Caco-2 (cell line): ENCODE measurements at regions not wholly inside any gene's neighbourhood (a gene's known extent, or its start where the extent isn't known, plus 50 kb on each side); places are given as distances from the start of the nearest gene placed in this dataset.

Source experiments
- BruUV-seq: library from RNA; stranded (reverse); fragments of 400-500 nt; replicated peaks from 2 replicates; lab custom pipeline; 2021; lab: Mats Ljungman, UMichigan
- CTCF ChIA-PET: fragments of 300-600 bp; sonication (Branson Sonifier 250); formaldehyde crosslinking; loops from one replicate; lab custom pipeline; 2022; ENCODE audit warnings: antibody characterized with exemption; lab: Charles Lee
- POLR2A ChIA-PET: fragments of 300-600 bp; sonication (Branson Sonifier 250); formaldehyde crosslinking; loops from one replicate; lab custom pipeline; 2022; ENCODE audit warnings: antibody characterized with exemption; lab: Charles Lee
- DNase-seq, 2 experiments: peaks; one replicate each; pipeline versions ENCODE4 v3.0.0 to v3.0.0-alpha.2; 2020 to 2022
- H3K27me3 ChIP-seq: replicated peaks from 2 replicates; pipeline ENCODE4 v1.6.0; 2011; ENCODE audit warnings: low read length; ENCODE audit not compliant: control insufficient read depth, insufficient read depth
- H3K36me3 ChIP-seq: 2 replicates; pipeline ENCODE4 v1.5.1; 2011; ENCODE audit warnings: low read length; ENCODE audit not compliant: control insufficient read depth, insufficient read depth
- H3K4me1 ChIP-seq: fragments of 250-450 bp; sonication (Bioruptor Pico); 2 replicates; pipeline ENCODE4 v1.5.1; 2020; ENCODE audit warnings: mild to moderate bottlenecking
- H3K4me3 ChIP-seq: 2 replicates; pipeline ENCODE4 v1.5.1; 2011; ENCODE audit warnings: low read depth, mild to moderate bottlenecking, control low read depth, low read length
- H3K9me3 ChIP-seq: fragments of 250-450 bp; sonication (Bioruptor Pico); 2 replicates; pipeline ENCODE4 v1.5.1; 2020; ENCODE audit warnings: mild to moderate bottlenecking, moderate library complexity
- H3K27ac Mint-ChIP-seq: one replicate; pipeline ENCODE4 v1.8.0; 2022; ENCODE audit warnings: mixed read lengths; ENCODE audit not compliant: unreplicated experiment
- H3K27me3 Mint-ChIP-seq: one replicate; pipeline ENCODE4 v1.8.0; 2022; ENCODE audit warnings: mixed read lengths; ENCODE audit not compliant: insufficient read depth, unreplicated experiment
- H3K36me3 Mint-ChIP-seq: one replicate; pipeline ENCODE4 v1.8.0; 2022; ENCODE audit warnings: mild to moderate bottlenecking, mixed read lengths; ENCODE audit not compliant: insufficient read depth, unreplicated experiment
- H3K4me1 Mint-ChIP-seq: one replicate; pipeline ENCODE4 v1.8.0; 2022; ENCODE audit warnings: low read depth, mixed read lengths; ENCODE audit not compliant: unreplicated experiment
- H3K4me3 Mint-ChIP-seq: one replicate; pipeline ENCODE4 v1.8.0; 2022; ENCODE audit warnings: mild to moderate bottlenecking, moderate library complexity, mixed read lengths; ENCODE audit not compliant: unreplicated experiment
- H3K9me3 Mint-ChIP-seq: one replicate; pipeline ENCODE4 v1.8.0; 2022; ENCODE audit warnings: mixed read lengths; ENCODE audit not compliant: unreplicated experiment
- intact Hi-C: fragments of 100-400 bp; cut with micrococcal nuclease; formaldehyde crosslinking; loops from one replicate; pipeline ENCODE4 v1.10.0; 2022; ENCODE audit not compliant: unreplicated experiment
- TF ChIP-seq, protein P1 (sequence below), 2 experiments: fragments of 200-600 bp in 1 of 2; IDR thresholded peaks; 1 replicate in 1 of 2; 2 replicates in 1 of 2; pipeline versions ENCODE4 v1.5.1 to v1.8.0; 2011 to 2022; ENCODE audit warnings: antibody characterized with exemption in 1 of 2, control low read depth in 1 of 2, inconsistent platforms in 1 of 2, low read depth in 1 of 2, low read length in 1 of 2, mild to moderate bottlenecking in 1 of 2, moderate library complexity in 1 of 2; ENCODE audit not compliant: insufficient read depth in 1 of 2, severe bottlenecking in 1 of 2, unreplicated experiment in 1 of 2

- no peak overlapping the region for H3K4me3 Mint-ChIP-seq
- H3K27me3 Mint-ChIP-seq: no peaks in the 10 kb centered on the region
- H3K36me3 Mint-ChIP-seq: no peaks in the 10 kb centered on the region
- H3K27me3 ChIP-seq: no peaks in the 10 kb centered on the region
- no peaks in the 10 kb centered on the region for H3K36me3 ChIP-seq
- H3K27ac Mint-ChIP-seq: no peak overlapping the region
- H3K4me1 Mint-ChIP-seq: peaks cover 6% of the 10 kb centered on the region
- ChIA-PET CTCF (no interaction called here), POLR2A (no interaction called here)
- no peak overlapping the region for H3K4me3 ChIP-seq
- H3K9me3 Mint-ChIP-seq: no peaks in the 10 kb centered on the region
- DNase-seq: no peak
- intact Hi-C loops: no loop called here
- H3K9me3 ChIP-seq: no peaks in the 10 kb centered on the region
- TF ChIP-seq, protein P1, sequence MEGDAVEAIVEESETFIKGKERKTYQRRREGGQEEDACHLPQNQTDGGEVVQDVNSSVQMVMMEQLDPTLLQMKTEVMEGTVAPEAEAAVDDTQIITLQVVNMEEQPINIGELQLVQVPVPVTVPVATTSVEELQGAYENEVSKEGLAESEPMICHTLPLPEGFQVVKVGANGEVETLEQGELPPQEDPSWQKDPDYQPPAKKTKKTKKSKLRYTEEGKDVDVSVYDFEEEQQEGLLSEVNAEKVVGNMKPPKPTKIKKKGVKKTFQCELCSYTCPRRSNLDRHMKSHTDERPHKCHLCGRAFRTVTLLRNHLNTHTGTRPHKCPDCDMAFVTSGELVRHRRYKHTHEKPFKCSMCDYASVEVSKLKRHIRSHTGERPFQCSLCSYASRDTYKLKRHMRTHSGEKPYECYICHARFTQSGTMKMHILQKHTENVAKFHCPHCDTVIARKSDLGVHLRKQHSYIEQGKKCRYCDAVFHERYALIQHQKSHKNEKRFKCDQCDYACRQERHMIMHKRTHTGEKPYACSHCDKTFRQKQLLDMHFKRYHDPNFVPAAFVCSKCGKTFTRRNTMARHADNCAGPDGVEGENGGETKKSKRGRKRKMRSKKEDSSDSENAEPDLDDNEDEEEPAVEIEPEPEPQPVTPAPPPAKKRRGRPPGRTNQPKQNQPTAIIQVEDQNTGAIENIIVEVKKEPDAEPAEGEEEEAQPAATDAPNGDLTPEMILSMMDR (IDR thresholded peaks at IDR 0.05; ENCODE audit: insufficient read depth in 1 of 2, low read depth in 1 of 2, low read length in 1 of 2, severe bottlenecking in 1 of 2, unreplicated experiment in 1 of 2): no peak
- H3K4me1 ChIP-seq: peaks cover 8% of the 10 kb centered on the region
- no TSS peak for BruUV-seq
Observed at GRCh38 chr17:70017941-70018340, 57.1 kb upstream of the KCNJ16 start.

DNA sequence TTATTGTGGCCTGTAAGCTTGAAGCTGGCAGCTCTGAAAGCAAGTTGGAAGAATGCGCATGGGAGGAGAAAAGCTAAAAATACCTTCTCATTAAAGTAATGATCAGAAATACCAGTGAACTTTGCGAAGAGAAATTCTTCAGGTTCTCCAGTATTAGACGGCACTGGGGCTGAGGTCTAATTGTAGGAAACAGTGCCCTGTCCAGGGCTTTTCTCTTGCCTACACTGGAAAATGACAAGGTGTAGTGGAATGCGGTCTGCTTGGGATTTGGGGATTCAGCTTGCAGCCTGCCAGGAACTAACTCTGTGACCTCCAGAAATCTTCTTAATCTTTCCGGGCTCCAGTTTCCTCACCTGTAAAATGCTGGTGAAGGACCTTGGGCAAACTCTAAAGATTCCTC is 53.3 kb upstream of the KCNJ16 start:
- no peaks in the 10 kb centered on the region for H3K9me3 ChIP-seq
- no peak overlapping the region for H3K27ac Mint-ChIP-seq
- TF ChIP-seq, protein P1 (IDR thresholded peaks at IDR 0.05; ENCODE audit: insufficient read depth in 1 of 2, low read depth in 1 of 2, low read length in 1 of 2, severe bottlenecking in 1 of 2, unreplicated experiment in 1 of 2): no peak
- no peaks in the 10 kb centered on the region for H3K27me3 Mint-ChIP-seq
- DNase-seq: no peak
- H3K4me1 Mint-ChIP-seq: peaks cover 6% of the 10 kb centered on the region
- peaks cover 8% of the 10 kb centered on the region for H3K4me1 ChIP-seq
- ChIA-PET POLR2A (no interaction called here), CTCF (no interaction called here)
- no peaks in the 10 kb centered on the region for H3K27me3 ChIP-seq
- no peak overlapping the region for H3K4me3 Mint-ChIP-seq
- H3K9me3 Mint-ChIP-seq: no peaks in the 10 kb centered on the region
- intact Hi-C loops: no loop called here
- no peak overlapping the region for H3K4me3 ChIP-seq
- no TSS peak for BruUV-seq
- H3K36me3 Mint-ChIP-seq: no peaks in the 10 kb centered on the region
- H3K36me3 ChIP-seq: no peaks in the 10 kb centered on the region

DNA sequence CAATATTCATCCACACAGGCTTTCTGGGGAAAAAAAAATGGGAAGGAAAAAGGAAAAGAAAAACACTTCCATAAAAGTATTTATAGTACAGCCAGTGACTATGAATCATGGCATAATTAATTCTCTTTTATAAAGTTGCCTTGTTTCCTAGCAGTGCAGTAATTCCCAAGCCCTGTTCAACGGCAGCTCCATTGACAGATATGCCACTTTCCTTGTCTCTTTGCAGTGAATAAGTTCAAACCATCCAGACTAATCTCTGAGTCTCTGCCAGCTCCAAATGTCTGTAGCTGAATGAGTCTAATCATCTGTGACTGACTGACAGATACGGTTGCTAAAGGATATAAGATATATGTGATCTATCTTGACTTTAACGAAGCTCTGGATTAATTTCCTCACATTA is 52.9 kb upstream of the KCNJ16 start:
- peaks cover 6% of the 10 kb centered on the region for H3K4me1 Mint-ChIP-seq
- H3K36me3 Mint-ChIP-seq: no peaks in the 10 kb centered on the region
- no peaks in the 10 kb centered on the region for H3K9me3 ChIP-seq
- H3K9me3 Mint-ChIP-seq: no peaks in the 10 kb centered on the region
- no peak overlapping the region for H3K4me3 ChIP-seq
- H3K27ac Mint-ChIP-seq: no peak overlapping the region
- H3K4me3 Mint-ChIP-seq: no peak overlapping the region
- H3K27me3 ChIP-seq: no peaks in the 10 kb centered on the region
- no peak for DNase-seq
- no peaks in the 10 kb centered on the region for H3K27me3 Mint-ChIP-seq
- no peaks in the 10 kb centered on the region for H3K36me3 ChIP-seq
- ChIA-PET CTCF (no interaction called here), POLR2A (no interaction called here)
- TF ChIP-seq, protein P1 (IDR thresholded peaks at IDR 0.05; ENCODE audit: insufficient read depth in 1 of 2, low read depth in 1 of 2, low read length in 1 of 2, severe bottlenecking in 1 of 2, unreplicated experiment in 1 of 2): no peak
- BruUV-seq: no TSS peak
- H3K4me1 ChIP-seq: peaks cover 8% of the 10 kb centered on the region
- intact Hi-C loops: no loop called here
